K562 (cell line): ENCODE measurements at regions not wholly inside any gene's neighbourhood (a gene's known extent, or its start where the extent isn't known, plus 50 kb on each side); places are given as distances from the start of the nearest gene placed in this dataset.

ENCODE experiments used
- ATAC-seq: fragments of 200-7000 bp; cut with Tn5 transposase; 3 replicates; pipeline ENCODE4 v1.9.1; 2020; ENCODE audit warnings: moderate library complexity
- BruUV-seq: library from RNA; stranded (reverse); fragments of 400-500 nt; replicated peaks from 2 replicates; lab custom pipeline; 2021; lab: Mats Ljungman, UMichigan
- CTCF ChIA-PET: fragments of 300-600 bp; formaldehyde crosslinking; extraction: SDS; loops from one replicate; lab custom pipeline; 2021; ENCODE audit warnings: low intra/inter-chr PET ratio; lab: Yijun Ruan, JAX
- POLR2A ChIA-PET: fragments of 300-600, 350-650 bp; sonication (Branson Sonifier 250); formaldehyde crosslinking; extraction: SDS; loops from one replicate; lab custom pipeline; 2021; ENCODE audit warnings: antibody characterized with exemption, inconsistent platforms; lab: Yijun Ruan, JAX
- DNase-seq, 4 experiments: peaks; one replicate each; pipeline versions ENCODE4 v3.0.0 to v3.0.0-alpha.2; 2011 to 2018; ENCODE audit warnings: low spot score in 3 of 4, mixed read lengths in 3 of 4; ENCODE audit errors: extremely low read depth in 1 of 4
- FAIRE-seq: peaks from 2 replicates; lab custom pipeline; 2011; peaks lifted over from hg19 to GRCh38; lab: Jason Lieb, UNC
- H2AFZ ChIP-seq: 2 replicates; pipeline ENCODE4 v1.6.0; 2011; ENCODE audit warnings: low read depth, low read length, control low read depth, inconsistent platforms
- H3K27ac ChIP-seq: fragments of 200-600 bp; 3 replicates; pipeline ENCODE4 v1.8.0; 2011; ENCODE audit warnings: low read depth, mild to moderate bottlenecking, control low read depth, inconsistent platforms, low read length, moderate library complexity, mixed read lengths; ENCODE audit errors: extremely low read depth
- H3K27me3 ChIP-seq, 2 experiments: fragments of 300-600 bp in 1 of 2; 2 replicates in 1 of 2; 3 replicates in 1 of 2; pipeline versions ENCODE4 v1.6.0 to v1.8.0; 2011; ENCODE audit warnings: inconsistent platforms in 2 of 2, low read length in 2 of 2, mild to moderate bottlenecking in 1 of 2, mixed read lengths in 1 of 2, moderate library complexity in 1 of 2; ENCODE audit not compliant: control insufficient read depth in 2 of 2, insufficient read depth in 2 of 2
- H3K36me3 ChIP-seq: fragments of 300-600 bp; 3 replicates; pipeline ENCODE4 v1.8.0; 2011; ENCODE audit warnings: mild to moderate bottlenecking, low read length, inconsistent platforms; ENCODE audit not compliant: control insufficient read depth, insufficient read depth
- H3K4me1 ChIP-seq, 2 experiments: fragments of 200-600 bp in 1 of 2; replicated peaks in 1 of 2; 2 replicates in 1 of 2; 3 replicates in 1 of 2; pipeline versions ENCODE4 v1.5.1 to v1.8.0; 2011; ENCODE audit warnings: inconsistent platforms in 2 of 2, low read length in 2 of 2, mild to moderate bottlenecking in 1 of 2, mixed read lengths in 1 of 2, moderate library complexity in 1 of 2; ENCODE audit not compliant: control insufficient read depth in 2 of 2, insufficient read depth in 2 of 2
- H3K4me2 ChIP-seq: 2 replicates; pipeline ENCODE4 v1.6.1; 2011; ENCODE audit warnings: low read length, control low read depth, inconsistent platforms, mixed read lengths; ENCODE audit not compliant: insufficient read depth
- H3K4me3 ChIP-seq: fragments of 200-600 bp; sonication (generic), shearing (Covaris generic); 2 replicates; pipeline ENCODE4 v1.5.1; 2016; ENCODE audit warnings: control low read depth, inconsistent platforms
- H3K79me2 ChIP-seq: fragments of 200-600 bp; 3 replicates; pipeline ENCODE4 v1.8.0; 2011; ENCODE audit warnings: low read length, inconsistent platforms; ENCODE audit not compliant: control insufficient read depth, insufficient read depth
- H3K9ac ChIP-seq, 2 experiments: 2 replicates each; pipeline versions ENCODE4 v1.6.0 to v1.6.1; 2011; ENCODE audit warnings: low read depth in 2 of 2, low read length in 2 of 2, control low read depth in 1 of 2, inconsistent platforms in 1 of 2, mild to moderate bottlenecking in 1 of 2, mixed read lengths in 1 of 2; ENCODE audit not compliant: insufficient read depth in 1 of 2
- H3K9me1 ChIP-seq: one replicate; pipeline ENCODE4 v1.6.0; 2011; ENCODE audit warnings: inconsistent platforms, mild to moderate bottlenecking, low read length, moderate library complexity; ENCODE audit not compliant: control insufficient read depth, insufficient read depth
- H3K9me3 ChIP-seq: replicated peaks from 2 replicates; pipeline ENCODE4 v1.5.1; 2011; ENCODE audit warnings: low read depth, low read length, inconsistent platforms; ENCODE audit not compliant: control insufficient read depth, insufficient read depth
- H4K20me1 ChIP-seq: replicated peaks from 2 replicates; pipeline ENCODE4 v1.6.1; 2011; ENCODE audit warnings: low read length, inconsistent platforms, mixed read lengths; ENCODE audit not compliant: control insufficient read depth, insufficient read depth
- BDP1 ChIP-seq: IDR thresholded peaks from 3 replicates; pipeline ENCODE4 v1.6.1; 2011; ENCODE audit not compliant: insufficient read length, insufficient read depth
- CREB1 ChIP-seq, 2 experiments: sonication (generic) in 1 of 2; formaldehyde crosslinking in 1 of 2; IDR thresholded peaks; 2 replicates each; pipeline versions ENCODE4 v1.6.1 to v1.8.0; 2012 to 2022; ENCODE audit warnings: inconsistent platforms in 1 of 2, mild to moderate bottlenecking in 1 of 2, missing genetic modification reagents in 1 of 2, moderate library complexity in 1 of 2
- HDAC3 ChIP-seq: fragments of 450-650 bp; IDR thresholded peaks from 2 replicates; pipeline ENCODE4 v1.6.1; 2018; ENCODE audit warnings: borderline replicate concordance, mild to moderate bottlenecking, moderate library complexity; ENCODE audit not compliant: partially characterized antibody
- MCM5 ChIP-seq: fragments of 450-650 bp; IDR thresholded peaks from 2 replicates; pipeline ENCODE4 v1.6.1; 2016; ENCODE audit warnings: low read depth
- NRF1 ChIP-seq, 2 experiments: fragments of 450-650 bp; IDR thresholded peaks in 1 of 2; conservative IDR thresholded peaks in 1 of 2; 2 replicates each; pipeline ENCODE4 v1.6.1; 2014; ENCODE audit warnings: mild to moderate bottlenecking in 2 of 2
- PHF8 ChIP-seq: fragments of 200-600 bp; sonication (generic); IDR thresholded peaks from 2 replicates; pipeline ENCODE4 v1.6.1; 2012; ENCODE audit warnings: mixed run types, mild to moderate bottlenecking, inconsistent platforms, low read length, moderate library complexity, borderline replicate concordance
- TCF7L2 ChIP-seq: fragments of 150-350 bp; IDR thresholded peaks from 2 replicates; pipeline ENCODE4 v1.6.1; 2016; ENCODE audit warnings: low read depth, mild to moderate bottlenecking, low read length, moderate library complexity
- TCFL5 ChIP-seq: fragments of 250-450 bp; sonication (Bioruptor Pico); conservative IDR thresholded peaks from 2 replicates; pipeline ENCODE4 v1.6.1; 2021; ENCODE audit warnings: mild to moderate bottlenecking, moderate library complexity, matching md5 sums
- XRCC5 ChIP-seq: fragments of 200-400 bp; formaldehyde crosslinking; IDR thresholded peaks from 2 replicates; pipeline ENCODE4 v1.6.1; 2017; ENCODE audit warnings: low read depth, mild to moderate bottlenecking, low read length
- ZNF592 ChIP-seq: fragments of 450-650 bp; IDR thresholded peaks from 2 replicates; pipeline ENCODE4 v1.6.1; 2017; ENCODE audit warnings: antibody characterized with exemption, mild to moderate bottlenecking
- WGBS: fragments of 100-300 bp; shearing (Covaris generic); methylation state at CpG from one replicate; pipeline ENCODE4 v1.1.6; 2016; ENCODE audit warnings: low coverage, mixed read lengths; ENCODE audit not compliant: insufficient coverage; ENCODE audit errors: missing lambda C conversion rate; 5-methylcytosine and 5-hydroxymethylcytosine counted together
- in situ Hi-C: fragments of 300-500 bp; cut with MboI; formaldehyde crosslinking; loops from 4 replicates; pipeline ENCODE4 v1.15.0; 2018; ENCODE audit warnings: inconsistent platforms, mixed read lengths
- intact Hi-C: fragments of 100-400 bp; cut with micrococcal nuclease; formaldehyde crosslinking; loops from 2 replicates; pipeline ENCODE4 v1.14.2; 2022

- intact Hi-C loops (no loop called here), in situ Hi-C loops (no loop called here)
- 6% methylated on average over 3 of the region's 3 CpGs for WGBS
- Histone ChIP-seq H4K20me1 (no peaks in the 10 kb centered on the region), H3K9ac (no peak overlapping the region), H3K27me3 (no peaks in the 10 kb centered on the region), H3K36me3 (no peaks in the 10 kb centered on the region), H3K9me3 (no peaks in the 10 kb centered on the region), H3K79me2 (no peaks in the 10 kb centered on the region), H2AFZ (no peak overlapping the region), H3K4me1 (no peaks in the 10 kb centered on the region), H3K9me1 (no peaks in the 10 kb centered on the region), H3K27ac (no peak overlapping the region), H3K4me3 (no peak overlapping the region), H3K4me2 (no peak overlapping the region)
- DNase-seq (no peak), ATAC-seq (no peak), FAIRE-seq (no peak)
- POLR2A ChIA-PET = no interaction called here
- CTCF ChIA-PET = no interaction called here
- no TSS peak for BruUV-seq
- no peak for TF ChIP-seq XRCC5
These were observed 93.6 kb downstream of the CNTN3 start for GRCh38 chr3:74520895-74521294.

DNA sequence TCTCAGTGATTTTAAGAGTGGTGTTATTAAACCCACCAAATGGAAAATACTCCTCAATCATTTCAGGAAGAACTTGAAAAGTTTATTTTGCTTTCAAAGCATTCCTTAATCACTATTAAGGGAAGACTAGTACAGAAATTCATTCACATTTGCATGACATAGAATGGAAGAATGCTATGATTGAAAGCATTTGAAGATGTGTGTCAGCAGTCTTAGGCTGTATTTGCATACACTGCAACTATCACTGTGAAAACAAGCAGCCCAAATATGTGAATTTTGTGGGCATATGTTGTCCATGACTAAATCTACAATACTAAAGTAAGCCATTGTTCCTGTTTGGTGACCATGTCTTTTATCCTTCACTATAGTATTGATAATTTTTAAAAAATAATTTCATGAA is 95.8 kb downstream of the CNTN3 start:
- Histone ChIP-seq H3K9ac (no peak overlapping the region), H3K4me1 (no peaks in the 10 kb centered on the region), H3K9me1 (no peaks in the 10 kb centered on the region), H3K79me2 (no peaks in the 10 kb centered on the region), H3K4me2 (no peak overlapping the region), H3K27ac (no peak overlapping the region), H3K27me3 (no peaks in the 10 kb centered on the region), H3K4me3 (no peak overlapping the region), H3K9me3 (no peaks in the 10 kb centered on the region), H2AFZ (no peak overlapping the region), H4K20me1 (no peaks in the 10 kb centered on the region), H3K36me3 (no peaks in the 10 kb centered on the region)
- in situ Hi-C loops (no loop called here), intact Hi-C loops (no loop called here)
- ATAC-seq (no peak), FAIRE-seq (no peak), DNase-seq (no peak)
- BruUV-seq = no TSS peak
- POLR2A ChIA-PET = no interaction called here
- CTCF ChIA-PET = no interaction called here
- TF ChIP-seq BDP1 (no peak), TCFL5 (CRISPR knock-in tag) (no peak), PHF8 (no peak), CREB1 (IDR thresholded peaks at IDR 0.05) (no peak), CREB1 (CRISPR knock-in tag; IDR thresholded peaks at IDR 0.05) (no peak), ZNF592 (no peak), NRF1 (conservative IDR thresholded peaks at IDR 0.05 in 1 of 2, IDR thresholded peaks at IDR 0.05 in 1 of 2) (no peak), TCF7L2 (no peak), MCM5 (no peak), HDAC3 (no peak)
